Activated naive CD8-positive, alpha-beta T cell treated with anti-CD3 and anti-CD28 coated beads, Interleukin-2, amount 10 ng/mL, durations not matched to agents 7 days and 5 days (primary cell): ENCODE measurements at regions not wholly inside any gene's neighbourhood (a gene's known extent, or its start where the extent isn't known, plus 50 kb on each side); places are given as distances from the start of the nearest gene placed in this dataset.

ENCODE experiments used
- ATAC-seq: fragments of 150-1000 bp; cut with Tn5 transposase; one replicate; pipeline ENCODE4 v1.10.0; 2021; ENCODE audit warnings: low read depth, moderate library complexity
- POLR2A ChIA-PET: fragments of 350-600 bp; sonication (Branson Sonifier 250); formaldehyde crosslinking; loops from one replicate; lab custom pipeline; 2021; ENCODE audit warnings: antibody characterized with exemption; lab: Charles Lee
- DNase-seq: peaks from one replicate; pipeline ENCODE4 v3.0.0; 2021
- H3K27ac Mint-ChIP-seq: one replicate; pipeline ENCODE4 v1.8.0; 2022; ENCODE audit warnings: mild to moderate bottlenecking, mixed read lengths
- H3K27me3 Mint-ChIP-seq: one replicate; pipeline ENCODE4 v1.8.0; 2022; ENCODE audit warnings: mild to moderate bottlenecking, moderate library complexity, mixed read lengths
- H3K36me3 Mint-ChIP-seq: one replicate; pipeline ENCODE4 v1.8.0; 2021; ENCODE audit warnings: mild to moderate bottlenecking, mixed read lengths
- H3K4me1 Mint-ChIP-seq: one replicate; pipeline ENCODE4 v1.8.0; 2021; ENCODE audit warnings: mixed read lengths
- H3K4me3 Mint-ChIP-seq: one replicate; pipeline ENCODE4 v1.8.0; 2022; ENCODE audit warnings: mild to moderate bottlenecking, moderate library complexity, mixed read lengths
- H3K9me3 Mint-ChIP-seq: one replicate; pipeline ENCODE4 v1.8.0; 2021; ENCODE audit warnings: mixed read lengths

DNA sequence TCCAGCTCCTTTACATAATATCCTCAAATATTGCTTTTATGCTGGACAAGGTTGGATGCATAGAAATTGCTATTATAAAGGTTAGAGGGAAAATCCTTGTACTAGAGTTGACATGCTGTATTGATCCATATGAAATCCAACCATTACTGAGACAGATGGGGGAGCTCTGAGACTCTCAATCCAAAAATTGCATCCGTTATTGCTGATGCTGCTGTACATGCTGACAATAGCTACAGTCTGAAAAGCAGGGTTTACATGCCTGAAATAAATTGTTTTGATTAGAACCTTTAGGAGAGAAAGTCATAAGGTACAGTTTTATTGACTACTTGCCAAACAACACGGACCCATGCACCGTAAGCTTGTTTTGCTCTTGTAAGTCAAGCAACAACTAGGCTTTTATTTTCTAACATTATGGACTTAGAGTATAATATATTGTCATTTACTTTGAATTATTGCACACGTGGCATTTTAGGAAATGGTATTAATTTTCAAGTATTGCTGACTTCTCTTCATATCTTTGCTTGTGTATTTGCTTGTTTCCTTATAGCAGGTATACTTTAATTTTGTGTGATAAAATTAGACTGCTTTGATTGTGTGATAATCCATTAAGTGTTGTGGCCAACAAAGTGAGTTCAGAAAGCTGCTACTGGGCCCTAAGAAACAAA is 1365.2 kb downstream of the STIM2 start:
- no peak overlapping the region for H3K27ac Mint-ChIP-seq
- POLR2A ChIA-PET = no interaction called here
- no peak overlapping the region for H3K4me3 Mint-ChIP-seq
- no peak for ATAC-seq
- no peaks in the 10 kb centered on the region for H3K9me3 Mint-ChIP-seq
- no peaks in the 10 kb centered on the region for H3K27me3 Mint-ChIP-seq
- no peak for DNase-seq
- H3K36me3 Mint-ChIP-seq = no peaks in the 10 kb centered on the region
- H3K4me1 Mint-ChIP-seq = no peaks in the 10 kb centered on the region

DNA sequence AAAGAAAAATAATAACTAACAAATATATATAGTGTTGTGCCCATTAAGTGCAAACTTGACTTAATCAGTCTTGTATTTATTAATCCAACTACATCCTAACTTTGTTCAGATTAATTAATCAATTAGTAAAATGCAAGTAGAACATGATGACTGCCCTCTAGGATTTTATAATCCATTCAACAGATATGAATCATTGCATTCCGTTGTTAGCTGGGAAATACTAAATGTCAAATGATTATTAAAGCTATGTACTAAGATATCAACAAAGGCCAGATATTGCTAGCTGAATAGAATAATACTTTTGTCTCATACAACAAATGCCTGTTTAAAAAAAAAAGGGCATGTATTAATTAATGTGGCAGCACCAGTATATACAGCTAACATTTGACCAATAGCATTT is 1366.3 kb downstream of the STIM2 start:
- no peak for DNase-seq
- H3K27me3 Mint-ChIP-seq = no peaks in the 10 kb centered on the region
- no peak for ATAC-seq
- POLR2A ChIA-PET = no interaction called here
- no peaks in the 10 kb centered on the region for H3K36me3 Mint-ChIP-seq
- H3K9me3 Mint-ChIP-seq = no peaks in the 10 kb centered on the region
- no peak overlapping the region for H3K4me3 Mint-ChIP-seq
- H3K27ac Mint-ChIP-seq = no peak overlapping the region
- H3K4me1 Mint-ChIP-seq = no peaks in the 10 kb centered on the region

DNA sequence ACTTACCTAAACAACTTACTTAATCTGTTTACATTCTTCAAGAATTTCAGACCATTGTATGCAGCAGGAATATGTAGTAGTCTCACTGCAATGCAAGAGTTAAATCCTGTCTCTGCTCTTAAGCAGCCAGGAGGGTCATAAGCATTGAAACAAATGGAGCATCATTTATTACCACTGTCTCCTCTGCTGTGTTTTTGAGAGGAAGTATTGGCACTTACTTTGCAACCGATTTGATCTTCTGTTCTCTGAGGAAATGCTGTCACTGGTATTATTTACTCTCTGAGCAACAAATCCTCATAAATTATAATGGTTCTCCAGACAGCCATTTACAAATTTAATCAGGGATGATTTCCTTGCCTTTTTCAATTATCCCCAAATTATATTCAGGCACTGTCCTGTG is 1367.1 kb downstream of the STIM2 start:
- H3K4me3 Mint-ChIP-seq = no peak overlapping the region
- H3K4me1 Mint-ChIP-seq = no peaks in the 10 kb centered on the region
- H3K27ac Mint-ChIP-seq = no peak overlapping the region
- POLR2A ChIA-PET = no interaction called here
- ATAC-seq (no peak), DNase-seq (no peak)
- no peaks in the 10 kb centered on the region for H3K9me3 Mint-ChIP-seq
- H3K36me3 Mint-ChIP-seq = no peaks in the 10 kb centered on the region
- H3K27me3 Mint-ChIP-seq = no peaks in the 10 kb centered on the region

DNA sequence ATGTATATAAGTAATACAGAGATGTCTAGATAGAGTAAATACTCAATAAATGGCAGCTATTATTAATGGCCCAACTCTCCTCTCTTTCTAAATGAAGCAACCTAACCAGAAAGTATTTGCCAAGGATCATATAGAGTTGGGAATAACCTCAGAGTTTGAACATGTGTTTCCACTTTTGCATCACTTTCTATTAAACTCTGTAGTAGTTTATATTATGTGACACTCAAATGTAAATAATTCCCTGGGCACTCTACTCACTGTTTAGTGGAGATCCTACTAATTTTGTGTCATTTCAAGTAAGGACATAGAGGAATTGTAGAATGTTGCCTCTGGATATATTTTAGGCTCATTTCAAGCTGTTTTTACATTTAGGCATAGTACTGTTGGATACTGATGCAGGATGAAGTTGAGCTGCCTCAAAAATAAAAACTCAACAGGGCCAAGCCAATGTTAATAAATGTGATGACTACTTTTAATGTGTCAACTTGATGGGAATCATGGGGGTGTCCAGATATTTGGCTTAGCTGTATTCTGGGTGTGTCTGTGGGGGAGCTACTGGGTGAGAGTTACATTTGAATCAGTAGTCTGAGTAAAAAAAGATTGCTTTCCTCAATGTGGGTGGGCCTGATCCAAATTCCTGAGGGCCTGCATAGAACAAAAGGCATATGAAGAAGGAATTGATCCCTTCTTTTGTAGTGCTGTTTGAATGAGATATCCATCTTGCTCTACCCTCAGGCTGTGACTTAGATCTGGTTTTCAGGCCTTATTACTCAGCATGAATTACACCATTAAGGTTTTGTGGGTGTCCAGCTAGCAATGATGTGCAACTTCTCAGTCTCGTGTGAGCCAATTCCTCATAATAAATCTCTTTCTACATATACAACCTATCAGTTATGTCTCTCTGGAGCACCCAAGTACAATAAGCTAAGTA is 1368.2 kb downstream of the STIM2 start:
- POLR2A ChIA-PET = no interaction called here
- Mint-ChIP-seq H3K27me3 (no peaks in the 10 kb centered on the region), H3K9me3 (no peaks in the 10 kb centered on the region), H3K4me3 (no peak overlapping the region), H3K4me1 (no peaks in the 10 kb centered on the region), H3K36me3 (no peaks in the 10 kb centered on the region), H3K27ac (no peak overlapping the region)
- ATAC-seq (no peak), DNase-seq (no peak)

DNA sequence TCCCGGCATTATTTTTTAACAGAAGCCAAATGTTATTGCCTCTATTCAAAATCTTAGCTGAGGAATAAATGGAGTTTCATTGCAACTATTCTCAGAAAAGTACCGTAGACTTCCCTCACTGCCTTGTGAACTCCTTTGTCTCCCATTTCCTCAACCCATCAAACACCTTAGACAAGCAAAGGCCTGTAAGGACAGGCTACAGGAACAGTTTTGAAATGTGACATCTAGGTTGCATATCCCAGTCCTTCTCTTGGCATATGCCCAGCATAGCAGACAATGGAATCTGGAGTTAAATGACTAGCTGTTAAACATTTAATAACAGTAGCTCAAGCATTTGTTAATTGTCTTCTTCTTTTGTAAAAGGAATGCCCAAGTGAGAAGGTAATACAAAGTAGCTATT is 1371.7 kb downstream of the STIM2 start:
- H3K36me3 Mint-ChIP-seq = no peaks in the 10 kb centered on the region
- H3K27me3 Mint-ChIP-seq = no peaks in the 10 kb centered on the region
- ATAC-seq (no peak), DNase-seq (no peak)
- no peak overlapping the region for H3K27ac Mint-ChIP-seq
- no peaks in the 10 kb centered on the region for H3K4me1 Mint-ChIP-seq
- POLR2A ChIA-PET = no interaction called here
- H3K9me3 Mint-ChIP-seq = peaks cover 2% of the 10 kb centered on the region
- no peak overlapping the region for H3K4me3 Mint-ChIP-seq

DNA sequence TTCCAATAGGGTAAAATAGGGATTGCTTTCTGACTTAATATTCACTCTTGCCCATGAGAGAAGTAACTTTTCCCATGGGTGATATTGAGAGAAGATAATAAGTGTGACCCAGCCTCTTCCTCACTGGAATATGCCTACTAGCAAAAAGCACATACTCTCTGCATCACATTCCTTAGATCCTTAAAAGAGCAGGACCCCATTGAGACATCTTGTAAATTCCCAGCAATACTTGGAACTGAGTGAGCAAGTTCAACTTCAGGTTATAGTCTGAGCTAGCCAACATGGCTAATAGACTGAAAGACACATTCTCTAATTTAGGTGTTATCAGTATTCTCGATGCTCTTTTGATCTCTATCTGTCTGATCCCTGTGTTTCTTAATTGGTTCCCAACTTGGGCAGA is 1372.3 kb downstream of the STIM2 start:
- ATAC-seq (no peak), DNase-seq (no peak)
- H3K4me3 Mint-ChIP-seq = no peak overlapping the region
- peaks cover 2% of the 10 kb centered on the region for H3K9me3 Mint-ChIP-seq
- H3K36me3 Mint-ChIP-seq = no peaks in the 10 kb centered on the region
- POLR2A ChIA-PET = no interaction called here
- no peaks in the 10 kb centered on the region for H3K27me3 Mint-ChIP-seq
- H3K4me1 Mint-ChIP-seq = no peaks in the 10 kb centered on the region
- H3K27ac Mint-ChIP-seq = no peak overlapping the region

DNA sequence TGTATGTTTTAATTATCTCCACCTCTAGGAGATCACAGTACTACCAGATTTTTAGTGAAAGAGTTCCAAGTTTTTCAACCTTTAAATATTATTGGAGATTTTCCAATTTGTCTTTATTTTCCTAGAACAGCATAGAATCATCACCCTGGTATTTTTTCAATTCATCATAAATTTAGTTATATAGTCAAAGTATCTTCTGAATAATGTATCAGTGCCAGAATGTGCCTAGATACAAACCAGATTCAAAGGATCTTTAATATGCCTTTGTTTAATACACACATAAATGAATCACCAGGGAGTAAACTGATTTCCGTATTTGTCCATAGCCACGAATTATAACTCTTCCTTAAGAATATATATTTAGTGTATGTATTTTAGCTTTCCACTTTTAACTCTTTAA is 1373.1 kb downstream of the STIM2 start:
- POLR2A ChIA-PET = no interaction called here
- no peaks in the 10 kb centered on the region for H3K36me3 Mint-ChIP-seq
- no peak for DNase-seq
- H3K4me1 Mint-ChIP-seq = no peaks in the 10 kb centered on the region
- no peaks in the 10 kb centered on the region for H3K27me3 Mint-ChIP-seq
- H3K4me3 Mint-ChIP-seq = no peak overlapping the region
- H3K27ac Mint-ChIP-seq = no peak overlapping the region
- peaks cover 2% of the 10 kb centered on the region for H3K9me3 Mint-ChIP-seq
- no peak for ATAC-seq

DNA sequence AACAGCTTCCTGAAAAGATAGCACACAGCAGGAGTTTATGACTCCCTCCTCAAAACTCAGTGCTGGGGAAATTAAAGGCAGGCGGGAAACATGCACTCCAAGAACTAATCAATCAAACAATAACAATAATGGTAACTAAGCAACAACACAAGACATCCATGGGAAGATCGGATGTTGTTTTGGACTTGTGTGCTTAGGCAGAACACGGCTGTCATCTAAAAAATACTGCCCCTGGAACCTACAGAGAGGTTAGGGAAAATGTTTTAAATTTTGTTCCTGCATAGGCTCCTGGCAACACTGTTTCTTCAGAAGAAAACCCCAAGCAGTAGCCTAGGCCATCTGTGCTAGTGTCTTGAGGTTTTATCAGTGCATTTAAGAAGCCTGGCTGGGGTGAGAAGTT is 1378.2 kb downstream of the STIM2 start:
- Mint-ChIP-seq H3K36me3 (no peaks in the 10 kb centered on the region), H3K4me1 (no peaks in the 10 kb centered on the region), H3K27me3 (no peaks in the 10 kb centered on the region), H3K4me3 (no peak overlapping the region), H3K9me3 (peaks cover 2% of the 10 kb centered on the region), H3K27ac (no peak overlapping the region)
- DNase-seq (no peak), ATAC-seq (no peak)
- POLR2A ChIA-PET = no interaction called here

DNA sequence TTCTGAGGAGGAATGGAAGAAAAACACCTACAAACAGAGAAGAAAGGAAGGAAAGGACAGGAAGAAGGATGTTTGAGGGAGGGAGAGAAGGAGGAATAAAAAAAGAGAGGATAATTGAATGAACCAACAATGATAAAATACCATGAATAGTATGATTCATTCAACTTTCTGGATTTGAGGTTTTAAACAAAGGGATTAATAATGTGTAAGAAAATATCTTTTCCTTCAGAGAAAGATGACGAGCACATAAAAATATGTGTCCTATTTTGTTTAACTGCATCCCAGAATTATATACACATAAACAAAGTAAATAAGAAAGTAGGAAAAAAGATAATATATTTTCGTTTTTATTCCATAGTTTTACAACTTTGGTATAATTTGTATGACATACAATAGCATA is 1380.4 kb downstream of the STIM2 start:
- no peak overlapping the region for H3K4me3 Mint-ChIP-seq
- ATAC-seq = no peak
- no peak overlapping the region for H3K27ac Mint-ChIP-seq
- DNase-seq = no peak
- H3K36me3 Mint-ChIP-seq = no peaks in the 10 kb centered on the region
- POLR2A ChIA-PET = no interaction called here
- H3K4me1 Mint-ChIP-seq = no peaks in the 10 kb centered on the region
- H3K9me3 Mint-ChIP-seq = no peaks in the 10 kb centered on the region
- H3K27me3 Mint-ChIP-seq = no peaks in the 10 kb centered on the region

DNA sequence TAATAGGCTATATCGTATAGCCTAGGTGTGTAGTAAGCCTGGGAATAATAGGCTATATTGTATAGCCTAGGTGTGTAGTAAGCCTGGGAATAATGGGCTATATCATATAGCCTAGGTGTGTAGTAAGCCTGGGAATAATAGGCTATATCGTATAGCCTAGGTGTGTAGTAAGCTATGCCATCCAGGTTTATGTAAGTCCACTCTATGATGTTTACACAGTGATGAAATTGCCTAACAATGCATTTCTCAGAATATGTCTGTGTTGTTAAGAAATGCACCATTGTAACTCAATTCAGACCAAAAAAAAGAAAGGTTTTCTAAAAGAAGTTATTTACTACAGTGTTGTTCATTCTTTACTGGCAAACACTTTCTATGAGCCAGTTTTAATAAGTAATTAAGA is 1387.2 kb downstream of the STIM2 start:
- no peak for DNase-seq
- H3K27me3 Mint-ChIP-seq = no peaks in the 10 kb centered on the region
- no peak for ATAC-seq
- H3K36me3 Mint-ChIP-seq = no peaks in the 10 kb centered on the region
- no peak overlapping the region for H3K4me3 Mint-ChIP-seq
- H3K9me3 Mint-ChIP-seq = no peaks in the 10 kb centered on the region
- H3K4me1 Mint-ChIP-seq = no peaks in the 10 kb centered on the region
- H3K27ac Mint-ChIP-seq = no peak overlapping the region
- POLR2A ChIA-PET = no interaction called here

DNA sequence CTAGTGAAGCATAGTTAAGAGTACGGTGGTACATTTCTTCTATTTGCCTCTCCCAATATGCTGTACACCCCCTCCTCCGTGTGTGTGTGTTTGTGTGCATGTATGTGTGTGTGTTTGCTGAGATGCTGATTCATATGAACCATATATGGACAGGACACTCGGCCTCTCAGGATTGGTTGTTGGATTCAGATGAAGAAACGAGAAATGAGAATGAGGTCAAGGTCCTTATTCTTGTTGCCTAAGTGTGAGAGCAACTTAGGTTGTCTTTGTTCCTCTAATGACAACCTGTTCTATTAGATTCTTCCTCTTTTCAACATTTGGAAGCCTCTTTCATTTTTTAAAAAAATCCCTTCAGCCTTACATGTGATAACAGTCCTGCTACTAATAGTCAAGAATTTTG is 1387.6 kb downstream of the STIM2 start:
- H3K27ac Mint-ChIP-seq = no peak overlapping the region
- no peak for ATAC-seq
- no peaks in the 10 kb centered on the region for H3K9me3 Mint-ChIP-seq
- no peaks in the 10 kb centered on the region for H3K27me3 Mint-ChIP-seq
- POLR2A ChIA-PET = no interaction called here
- no peaks in the 10 kb centered on the region for H3K4me1 Mint-ChIP-seq
- no peak overlapping the region for H3K4me3 Mint-ChIP-seq
- H3K36me3 Mint-ChIP-seq = no peaks in the 10 kb centered on the region
- DNase-seq = no peak

DNA sequence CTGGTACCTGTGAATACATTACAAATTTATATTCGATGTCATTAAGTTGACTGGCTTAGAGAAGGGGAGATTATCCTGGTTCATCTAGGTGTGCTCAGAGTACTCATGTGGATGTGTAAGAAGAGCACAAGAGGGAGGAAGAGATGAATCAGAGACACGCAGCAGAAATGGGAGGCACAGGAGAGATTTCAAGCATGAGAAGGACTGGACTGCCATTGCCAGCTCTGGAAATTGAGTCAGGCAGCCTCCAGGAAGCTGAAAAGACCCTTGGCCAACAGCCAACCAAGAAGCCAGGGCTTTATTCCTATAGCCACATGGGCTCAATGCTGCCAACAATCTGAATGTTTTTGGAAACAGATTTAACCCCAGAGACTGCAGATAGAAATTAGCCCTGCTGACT is 1390.0 kb downstream of the STIM2 start:
- Mint-ChIP-seq H3K9me3 (peaks cover 1% of the 10 kb centered on the region), H3K27ac (no peak overlapping the region), H3K4me1 (no peaks in the 10 kb centered on the region), H3K36me3 (no peaks in the 10 kb centered on the region), H3K4me3 (no peak overlapping the region), H3K27me3 (no peaks in the 10 kb centered on the region)
- ATAC-seq = no peak
- POLR2A ChIA-PET = no interaction called here
- DNase-seq = no peak

DNA sequence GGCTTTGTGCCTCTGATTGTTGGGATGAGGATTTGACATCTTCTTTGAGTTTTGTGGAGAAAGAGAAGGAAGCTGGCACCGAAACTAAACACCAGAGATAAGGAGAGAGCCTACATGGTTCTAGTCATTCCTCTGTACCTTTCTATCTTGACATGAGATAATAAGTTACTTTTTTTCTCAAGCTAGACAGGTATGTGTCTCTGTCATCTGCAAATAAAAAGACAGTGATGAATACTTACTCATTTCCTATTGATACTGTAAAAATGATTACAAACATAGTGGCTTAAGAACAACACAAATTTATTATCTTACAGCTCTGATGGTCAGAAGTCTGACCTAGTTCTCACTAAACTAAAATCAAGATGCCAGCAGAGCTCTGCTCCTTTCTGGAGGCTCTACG is 1391.2 kb downstream of the STIM2 start:
- H3K4me3 Mint-ChIP-seq = no peak overlapping the region
- H3K36me3 Mint-ChIP-seq = no peaks in the 10 kb centered on the region
- H3K27me3 Mint-ChIP-seq = no peaks in the 10 kb centered on the region
- ATAC-seq (no peak), DNase-seq (no peak)
- H3K9me3 Mint-ChIP-seq = peaks cover 4% of the 10 kb centered on the region
- H3K27ac Mint-ChIP-seq = no peak overlapping the region
- POLR2A ChIA-PET = no interaction called here
- no peaks in the 10 kb centered on the region for H3K4me1 Mint-ChIP-seq

DNA sequence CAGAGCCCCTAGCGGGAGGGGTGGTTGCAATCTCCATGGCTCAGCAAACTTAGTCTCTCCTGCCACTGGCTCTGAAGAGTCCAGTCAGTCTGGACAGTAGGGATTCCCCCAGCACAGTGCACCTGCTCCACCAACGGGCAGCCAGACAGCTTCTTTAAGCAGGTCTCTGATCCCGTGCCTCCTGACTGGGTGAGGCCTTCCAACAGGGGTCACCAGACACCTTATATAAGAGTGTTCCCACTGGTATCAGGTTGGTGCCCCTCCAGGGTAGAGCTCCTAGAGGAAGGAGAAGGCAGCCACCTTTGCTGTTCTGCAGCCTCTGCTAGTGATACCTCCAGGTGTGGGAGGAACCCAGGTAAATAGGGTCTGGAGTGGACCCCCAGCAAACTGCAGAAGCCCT is 1393.4 kb downstream of the STIM2 start:
- POLR2A ChIA-PET = no interaction called here
- Mint-ChIP-seq H3K9me3 (peaks cover 4% of the 10 kb centered on the region), H3K36me3 (no peaks in the 10 kb centered on the region), H3K27me3 (no peaks in the 10 kb centered on the region), H3K4me3 (no peak overlapping the region), H3K4me1 (no peaks in the 10 kb centered on the region), H3K27ac (no peak overlapping the region)
- DNase-seq = no peak
- no peak for ATAC-seq
